Muscle of arm (tissue), 1 donor: ENCODE measurements at regions not wholly inside any gene's neighbourhood (a gene's known extent, or its start where the extent isn't known, plus 50 kb on each side); places are given as distances from the start of the nearest gene placed in this dataset.
"Not testable (repeated sequence)": the region's sequence is repeated elsewhere in the genome, so short reads cannot be mapped to it uniquely, and the experiment has no call there.

Source experiments
- DNase-seq: peaks from one replicate; pipeline ENCODE4 v3.0.0-alpha.2; 2013

DNA sequence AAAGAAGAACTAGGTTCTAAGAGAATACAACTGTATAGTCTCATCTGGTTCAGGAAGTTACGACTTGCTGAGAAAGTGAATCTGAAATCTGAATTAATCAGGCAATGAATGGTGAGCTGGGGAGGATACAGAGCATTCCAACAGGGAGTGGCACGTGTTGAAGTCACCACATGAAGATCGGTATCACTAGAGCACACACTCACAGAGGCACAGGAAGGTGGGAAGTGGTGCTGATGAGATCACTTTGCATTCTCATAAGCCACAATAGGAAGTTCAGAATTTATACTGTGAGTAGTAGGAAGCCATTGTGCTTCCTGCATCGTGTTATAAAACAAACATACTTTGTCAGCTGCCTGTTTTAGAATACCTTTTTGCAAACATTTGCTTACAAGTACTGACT lies 615.0 kb upstream of the DDX18 start:
- DNase-seq: no peak

DNA sequence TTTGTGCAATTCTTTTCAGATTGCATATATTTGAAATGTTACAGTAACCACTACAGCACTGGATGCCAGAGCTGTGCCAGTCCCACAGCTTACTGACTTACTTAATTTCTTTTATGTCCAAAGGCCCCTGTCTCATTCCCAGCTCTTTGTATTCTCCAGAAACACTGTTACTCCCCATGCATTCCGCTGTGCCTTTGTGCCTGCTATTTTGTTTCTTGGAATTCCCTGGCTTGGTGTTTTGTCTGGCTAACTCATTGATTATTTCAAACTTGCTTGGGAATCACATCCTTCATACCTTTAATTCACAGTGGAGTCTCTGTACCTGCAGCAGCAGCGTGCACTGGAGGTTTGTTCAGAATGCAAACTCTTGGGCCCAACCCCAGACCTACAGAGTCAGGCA lies 601.9 kb upstream of the DDX18 start:
- DNase-seq: no peak

DNA sequence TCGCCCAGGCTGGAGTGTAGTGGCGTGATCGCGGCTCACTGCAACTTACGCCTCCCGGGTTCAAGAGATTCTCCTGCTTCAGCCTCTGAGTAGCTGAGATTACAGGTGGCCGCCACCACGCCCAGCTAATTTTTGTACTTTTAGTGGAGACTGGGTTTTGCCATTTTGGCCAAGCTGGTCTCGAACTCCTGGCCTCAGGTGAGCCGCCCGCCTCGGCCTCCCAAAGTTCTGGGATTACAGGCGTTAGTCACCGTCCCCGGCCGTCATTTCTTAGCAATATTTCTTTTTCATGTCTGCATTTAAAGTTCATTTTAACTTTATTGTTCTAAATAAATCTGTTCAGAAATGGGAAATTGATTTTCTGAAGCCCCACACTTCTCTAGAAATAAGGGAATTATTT lies 597.3 kb upstream of the DDX18 start:
- DNase-seq: no peak

DNA sequence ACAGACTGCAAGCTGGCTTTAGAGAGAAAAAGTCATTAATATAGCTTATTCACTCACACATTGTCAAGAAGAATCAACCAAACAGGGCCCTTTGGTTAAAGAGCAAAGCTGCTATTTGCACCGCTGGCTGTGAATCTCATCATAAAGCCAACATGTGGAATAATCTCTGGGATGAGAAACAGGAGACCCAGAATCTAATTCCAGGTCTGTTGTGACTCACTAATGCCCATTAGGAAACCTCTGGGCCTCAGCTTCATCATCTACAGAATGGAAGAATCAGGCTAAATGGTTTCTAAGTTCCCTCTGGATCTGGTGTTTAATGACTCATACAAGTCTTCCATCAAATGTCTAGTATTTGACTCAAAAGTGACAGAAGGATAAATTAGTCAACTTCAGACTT lies 591.7 kb upstream of the DDX18 start:
- DNase-seq: no peak

DNA sequence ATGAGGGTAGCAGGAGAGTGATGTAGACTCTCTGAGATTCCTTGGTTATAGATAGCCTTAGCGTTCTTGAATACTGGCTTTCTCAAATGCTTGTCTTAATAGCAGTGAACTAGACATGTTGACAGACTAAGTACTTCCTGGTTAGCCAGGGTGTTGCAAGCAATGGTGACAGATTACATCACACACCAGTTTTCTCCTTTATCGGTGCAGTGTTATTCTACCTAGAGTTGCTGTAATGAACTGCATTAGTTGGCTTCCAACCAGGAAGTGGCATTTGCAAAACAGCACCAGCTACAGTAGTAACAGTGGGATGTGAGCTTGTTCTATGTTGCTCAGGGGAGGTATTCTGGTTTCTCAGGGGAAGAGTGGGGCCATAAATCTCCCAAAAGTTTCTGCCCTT lies 582.2 kb upstream of the DDX18 start:
- DNase-seq: no peak

DNA sequence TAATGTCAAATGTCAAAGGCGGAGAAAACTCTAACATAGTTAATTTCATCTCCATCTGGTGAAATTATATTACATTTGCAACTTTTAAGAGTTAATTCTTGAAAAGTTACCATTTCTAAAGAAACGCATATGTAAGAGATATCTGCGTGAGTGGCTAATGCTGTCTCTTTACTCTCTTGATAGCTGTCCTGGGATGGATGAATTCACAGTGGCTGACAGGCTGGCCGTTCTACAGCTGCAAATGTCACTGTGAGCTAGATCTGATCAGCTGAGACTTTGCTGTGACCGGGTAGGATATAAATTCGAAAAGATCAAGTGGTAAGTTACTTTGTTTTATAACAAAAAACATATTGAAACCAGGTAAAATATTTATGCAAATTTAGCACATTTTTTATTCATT lies 557.1 kb upstream of the DDX18 start:
- DNase-seq: no peak

DNA sequence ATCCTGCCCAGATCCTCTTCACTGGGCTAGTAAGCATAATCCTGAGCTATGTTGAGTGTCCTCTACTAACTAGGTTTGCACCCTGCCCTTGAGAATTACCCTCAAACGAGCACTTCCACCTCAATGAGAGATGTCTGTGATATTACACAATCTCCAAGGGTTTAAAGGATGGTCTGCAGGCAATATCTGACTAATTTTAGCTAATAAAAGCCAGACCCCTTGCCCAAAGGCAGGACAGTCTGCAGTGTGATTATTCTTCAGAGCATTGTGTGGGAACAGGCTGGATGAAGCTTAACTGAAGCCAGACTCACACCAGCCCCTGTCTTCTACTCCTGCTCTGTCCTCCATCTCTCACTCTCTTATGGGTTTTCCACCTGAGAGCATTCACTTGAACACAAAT lies 544.9 kb upstream of the DDX18 start:
- no peak for DNase-seq

DNA sequence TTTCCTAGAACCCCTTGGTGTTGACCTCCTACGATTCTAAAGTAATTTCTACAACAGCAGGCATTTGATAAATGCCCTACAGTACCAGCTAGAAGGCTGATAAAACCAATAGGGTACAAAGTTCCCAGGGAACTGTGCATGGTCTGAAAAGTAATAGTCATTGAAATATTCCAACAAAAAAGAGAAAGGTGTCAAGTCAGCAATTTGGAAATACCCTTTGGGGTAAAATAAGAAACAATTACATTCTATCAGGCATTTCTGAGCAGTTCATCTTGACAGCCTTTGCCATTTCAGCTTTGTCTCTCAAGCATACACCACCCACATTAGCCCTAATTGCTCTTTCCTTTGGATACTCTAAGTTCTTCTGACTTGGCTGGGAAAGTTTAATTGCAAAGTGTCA lies 542.9 kb upstream of the DDX18 start:
- DNase-seq: no peak

DNA sequence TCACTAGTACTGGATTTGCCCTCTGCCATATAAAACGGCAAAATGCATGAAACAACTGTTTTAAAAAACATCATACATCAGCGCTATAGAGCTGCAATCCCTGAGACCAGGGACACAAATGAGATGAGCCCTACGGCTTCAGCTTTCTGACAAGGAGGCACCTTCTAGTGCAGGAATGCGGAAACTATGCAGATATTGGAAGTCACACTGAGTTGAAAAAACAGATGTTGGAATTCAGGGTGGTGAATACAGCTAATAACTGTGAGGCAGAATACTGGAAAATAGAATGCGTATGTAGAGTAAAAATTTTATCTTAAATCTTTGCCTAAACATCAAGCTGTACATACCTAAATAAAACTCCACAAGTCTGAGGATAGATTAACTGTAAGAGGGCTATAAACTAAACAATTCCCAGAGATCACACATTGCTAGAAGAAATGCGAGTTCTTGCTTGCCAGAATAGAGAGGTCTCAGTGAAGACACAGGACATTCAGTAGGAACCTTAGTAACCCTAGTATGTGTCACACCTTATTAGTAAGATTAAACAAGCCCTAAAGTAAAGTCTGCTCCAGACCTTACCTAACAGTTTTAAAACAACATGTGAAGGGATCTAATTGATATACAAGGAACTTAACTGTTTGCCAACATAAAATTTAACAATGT lies 541.4 kb upstream of the DDX18 start:
- no peak for DNase-seq

DNA sequence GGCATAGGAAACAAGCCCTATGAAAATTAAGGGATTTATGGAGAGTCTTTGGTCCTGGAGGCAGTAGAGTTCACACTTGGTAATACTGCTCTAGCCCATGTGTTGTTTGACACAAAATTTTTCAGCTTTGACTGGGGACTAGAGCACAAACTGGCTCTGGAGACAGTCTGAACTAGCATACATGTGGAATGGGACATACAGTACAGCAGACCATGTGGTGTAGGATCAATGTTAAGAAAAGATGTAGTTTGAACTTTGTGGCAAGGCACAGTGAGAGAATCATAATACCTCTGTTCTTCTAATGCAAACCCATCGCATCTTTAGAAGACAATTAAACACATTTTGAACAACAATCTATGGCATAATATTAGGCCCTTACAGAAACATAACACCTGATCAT lies 521.5 kb upstream of the DDX18 start:
- no peak for DNase-seq

DNA sequence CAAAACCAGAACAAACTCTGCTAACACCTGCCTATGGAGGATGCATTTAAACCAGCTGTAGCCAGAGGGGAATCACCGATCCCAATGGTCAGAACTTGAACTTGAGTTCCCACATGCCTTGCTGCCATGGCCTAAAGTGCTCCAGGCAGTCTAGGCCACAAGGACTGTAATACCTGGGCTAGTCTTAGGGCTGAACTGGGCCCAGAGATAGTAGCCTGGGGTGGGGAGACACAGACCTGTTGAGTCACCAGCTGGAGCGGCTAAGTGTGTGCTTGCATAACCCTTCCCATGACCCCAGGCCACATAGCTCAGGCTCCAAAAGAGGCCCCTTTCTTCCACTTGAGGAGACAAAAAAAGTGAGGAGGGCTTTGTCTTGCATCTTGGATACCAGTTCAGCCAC lies 515.0 kb upstream of the DDX18 start:
- no peak for DNase-seq

DNA sequence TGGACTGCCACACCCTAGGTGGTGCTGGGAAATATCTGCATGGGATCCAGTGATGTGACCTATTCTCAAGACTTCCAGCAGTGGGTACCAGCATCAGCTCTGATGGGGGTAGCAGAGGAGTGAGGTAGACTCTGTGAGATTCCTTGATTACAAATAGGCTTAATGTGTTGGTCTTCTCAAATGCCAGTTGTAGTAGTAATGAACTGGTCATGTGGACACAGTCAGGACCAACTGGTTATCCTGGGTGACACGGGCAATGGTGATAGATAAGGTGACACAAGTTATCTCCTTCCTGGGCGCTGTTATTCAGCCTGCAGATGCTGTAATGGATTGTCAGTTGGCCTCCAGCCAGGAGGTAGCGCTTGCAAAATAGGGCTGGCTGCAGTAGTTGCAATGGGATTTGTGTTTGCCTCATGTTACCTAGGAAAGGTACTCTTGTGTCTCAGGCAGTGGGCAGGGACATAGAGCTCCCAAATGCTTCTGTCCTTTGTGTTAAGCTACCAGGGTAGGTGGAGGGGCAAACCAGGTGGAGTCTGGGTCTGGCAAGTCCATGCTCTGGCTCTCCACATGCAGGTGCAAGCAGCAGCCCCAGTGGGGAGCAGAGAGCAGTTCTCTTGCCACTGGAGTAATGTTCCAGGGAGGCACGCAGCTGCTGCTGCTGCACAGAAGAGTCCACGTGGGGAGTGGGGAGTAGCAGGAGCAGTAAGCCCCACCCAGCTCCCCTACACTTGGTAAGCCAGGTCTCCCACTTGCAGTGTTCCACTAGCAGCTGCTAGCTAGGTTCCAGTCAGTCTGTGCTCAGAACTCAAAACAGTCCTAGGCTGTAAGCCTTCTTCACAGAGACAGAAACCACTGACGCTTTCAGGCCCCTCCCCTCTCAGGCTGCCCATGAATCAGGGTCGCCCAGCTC lies 505.4 kb upstream of the DDX18 start:
- no peak for DNase-seq

DNA sequence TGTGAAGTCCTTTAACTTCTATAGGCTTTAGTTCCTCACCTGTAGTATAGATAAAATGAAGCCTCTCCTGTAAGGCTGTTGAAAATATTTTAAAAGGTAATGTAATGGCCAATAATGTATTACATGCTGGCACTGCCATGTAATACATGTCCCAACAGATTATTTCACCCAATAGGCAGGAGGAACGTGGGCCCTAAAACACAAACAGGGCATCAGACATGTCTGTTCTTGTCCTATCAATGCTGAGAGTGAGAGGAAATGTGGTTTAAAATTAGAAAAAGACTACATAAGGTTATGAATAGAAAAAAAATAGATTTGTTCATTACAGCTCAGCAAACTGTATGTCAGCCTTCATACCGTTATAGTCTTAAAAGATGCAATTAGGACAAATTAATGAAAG lies 492.7 kb upstream of the DDX18 start:
- no peak for DNase-seq

DNA sequence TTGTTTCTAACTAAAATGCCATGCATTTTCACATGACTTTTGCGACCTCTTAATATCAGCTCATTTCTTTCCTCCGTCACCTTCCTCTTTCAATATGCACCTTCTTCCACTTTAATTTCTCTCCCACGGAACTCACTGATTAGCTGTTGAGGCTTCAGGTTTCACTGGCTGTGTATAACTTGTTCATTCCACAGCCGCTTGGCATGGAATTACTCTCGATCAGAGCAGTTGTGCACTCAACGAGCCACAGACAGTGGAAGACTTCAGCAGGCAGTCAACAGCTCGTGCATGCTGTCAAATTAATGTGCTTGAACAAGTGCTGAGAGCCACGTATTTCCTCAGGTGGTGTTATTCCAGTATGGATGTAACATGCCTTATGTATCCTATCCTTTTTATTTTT lies 491.2 kb upstream of the DDX18 start:
- no peak for DNase-seq

DNA sequence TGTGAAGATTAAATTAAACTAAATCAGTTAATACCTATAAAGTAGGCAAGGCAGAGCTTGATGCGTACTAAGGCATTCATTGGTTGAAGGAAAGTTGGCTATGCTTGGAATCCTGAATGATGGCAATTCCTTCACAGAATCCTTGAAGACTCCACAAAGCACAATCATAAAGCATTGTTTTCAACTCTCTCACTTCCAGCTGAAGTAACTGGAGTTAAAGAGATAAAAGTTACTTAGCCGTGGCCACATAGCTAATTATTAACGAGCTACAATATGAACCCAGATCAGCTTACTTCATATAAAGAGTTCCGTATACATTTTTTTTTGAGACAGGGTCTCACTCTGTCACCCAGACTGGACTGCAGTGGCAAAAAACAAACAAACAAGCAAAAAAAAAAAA lies 483.9 kb upstream of the DDX18 start:
- no peak for DNase-seq

DNA sequence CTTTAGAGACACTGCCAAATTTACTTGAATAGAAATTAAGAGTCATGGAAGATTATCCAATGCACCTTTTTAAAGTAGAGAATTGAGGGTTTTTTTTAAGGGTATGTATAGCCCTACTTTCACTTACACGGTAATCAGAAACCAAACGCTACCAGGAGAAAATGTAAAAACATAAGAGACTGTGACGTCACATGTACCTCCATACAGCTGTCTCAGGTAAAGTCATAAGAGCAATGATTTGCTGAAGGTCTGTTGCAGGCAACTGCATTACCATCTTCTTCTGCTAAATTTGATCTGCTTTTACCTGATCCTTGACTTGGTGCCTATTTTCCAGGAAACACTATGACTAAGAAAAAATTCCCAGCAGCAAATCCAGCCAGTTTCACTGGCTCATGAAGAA lies 478.5 kb upstream of the DDX18 start:
- no peak for DNase-seq

DNA sequence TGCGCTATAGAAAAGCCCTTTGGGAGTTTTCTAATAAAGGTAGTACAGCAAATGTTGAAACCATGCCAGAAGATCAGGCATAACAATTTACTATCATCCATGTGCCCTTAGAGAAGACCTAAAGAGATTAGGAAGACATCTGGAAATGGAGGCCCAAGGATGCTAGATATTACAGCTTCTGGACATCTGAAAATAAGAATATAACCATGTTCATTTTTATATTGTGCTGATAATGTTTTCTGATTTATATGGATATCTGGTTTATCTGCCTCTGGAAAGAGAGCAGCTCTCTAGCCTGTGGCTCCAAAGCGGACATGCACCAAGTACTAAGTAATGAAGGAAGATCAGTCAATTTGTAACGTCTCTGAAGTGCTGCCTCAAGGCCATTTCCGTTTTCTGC lies 478.0 kb upstream of the DDX18 start:
- no peak for DNase-seq

DNA sequence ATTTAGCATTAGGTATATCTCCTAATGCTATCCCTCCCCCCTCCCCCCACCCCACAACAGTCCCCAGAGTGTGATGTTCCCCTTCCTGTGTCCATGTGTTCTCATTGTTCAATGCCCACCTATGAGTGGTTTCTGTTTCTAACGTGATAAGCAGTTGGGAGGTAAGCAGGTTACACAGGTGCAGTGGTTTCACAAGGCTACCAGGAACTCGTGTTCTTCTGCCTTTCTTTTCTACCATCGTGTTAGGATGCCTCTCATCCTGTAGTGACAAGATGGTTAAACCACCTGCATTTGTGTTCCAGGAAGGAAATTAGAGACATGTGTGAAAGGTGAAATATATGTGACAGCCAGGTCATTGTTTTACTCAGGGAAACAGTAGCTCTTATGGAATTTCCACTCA lies 476.5 kb upstream of the DDX18 start:
- not testable (repeated sequence) for DNase-seq

DNA sequence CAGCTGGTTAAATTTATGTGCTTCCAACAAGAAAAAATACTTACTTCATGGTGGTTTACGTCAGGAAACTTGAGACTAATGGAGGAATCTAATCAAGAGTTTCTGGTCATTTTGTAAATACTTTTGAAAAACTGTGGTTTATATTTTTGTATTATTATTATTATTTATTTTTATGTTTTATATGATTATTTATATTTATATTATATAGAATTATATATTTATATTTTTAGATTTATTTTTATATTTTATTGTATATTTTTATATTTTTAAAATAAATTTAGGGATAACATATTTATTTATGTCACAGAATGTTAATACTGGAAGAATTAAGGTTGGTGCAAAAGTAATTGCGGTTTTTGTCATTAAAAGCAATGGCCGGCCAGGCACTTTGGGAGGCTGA lies 474.5 kb upstream of the DDX18 start:
- no peak for DNase-seq

DNA sequence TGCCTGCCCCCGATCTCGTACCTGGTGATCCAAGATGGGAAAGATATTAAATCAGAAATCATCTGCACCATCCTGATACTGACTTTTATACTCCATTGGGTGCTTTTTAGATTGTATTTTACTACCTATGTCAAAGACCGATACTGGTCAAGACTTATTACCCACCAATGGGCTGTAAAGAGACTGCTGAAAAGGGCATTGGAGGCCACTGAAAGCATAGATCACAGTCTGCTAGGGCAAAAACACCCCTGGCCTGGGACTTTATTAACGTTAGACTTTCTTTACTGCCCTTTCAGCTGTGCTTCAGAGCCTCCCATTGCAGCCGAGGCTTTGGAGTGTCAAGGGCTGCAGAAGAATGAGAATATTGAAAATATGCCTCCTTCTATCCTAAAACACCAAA lies 472.8 kb upstream of the DDX18 start:
- no peak for DNase-seq

DNA sequence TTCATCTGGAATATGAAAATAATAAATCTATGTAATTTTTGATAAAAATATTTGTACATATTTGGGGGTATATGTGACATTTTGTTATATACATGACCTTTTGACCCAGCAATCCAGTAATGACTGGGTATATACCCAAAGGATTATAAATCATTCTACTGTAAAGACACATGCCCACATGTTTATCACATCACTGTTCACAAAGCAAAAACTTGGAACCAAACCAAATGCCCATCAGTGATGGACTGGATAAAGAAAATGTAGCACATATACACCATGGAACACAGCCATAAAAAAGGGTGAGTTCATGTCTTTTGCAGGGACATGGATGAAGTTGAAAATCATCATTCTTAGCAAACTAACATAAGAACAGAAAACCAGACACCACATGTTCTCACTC lies 472.1 kb upstream of the DDX18 start:
- DNase-seq: no peak

DNA sequence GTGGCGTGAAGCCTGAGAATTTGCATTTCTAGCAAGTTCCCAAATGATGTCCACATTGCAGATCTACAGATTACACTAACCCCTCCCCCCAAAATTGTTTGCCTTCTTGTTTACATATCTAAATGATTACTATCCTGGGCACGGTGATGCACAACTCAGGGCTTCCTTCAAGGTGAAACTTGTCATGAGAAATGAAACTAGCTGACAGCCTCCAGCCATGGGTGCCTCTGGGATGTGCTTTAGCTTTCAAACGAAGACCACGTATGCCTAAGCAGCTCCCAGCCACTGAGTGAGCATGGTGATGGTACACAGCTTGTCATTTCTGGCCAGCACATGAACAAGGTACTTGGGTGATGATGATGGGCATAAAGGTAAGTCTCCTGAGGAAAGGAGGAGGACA lies 464.8 kb upstream of the DDX18 start:
- DNase-seq: no peak

DNA sequence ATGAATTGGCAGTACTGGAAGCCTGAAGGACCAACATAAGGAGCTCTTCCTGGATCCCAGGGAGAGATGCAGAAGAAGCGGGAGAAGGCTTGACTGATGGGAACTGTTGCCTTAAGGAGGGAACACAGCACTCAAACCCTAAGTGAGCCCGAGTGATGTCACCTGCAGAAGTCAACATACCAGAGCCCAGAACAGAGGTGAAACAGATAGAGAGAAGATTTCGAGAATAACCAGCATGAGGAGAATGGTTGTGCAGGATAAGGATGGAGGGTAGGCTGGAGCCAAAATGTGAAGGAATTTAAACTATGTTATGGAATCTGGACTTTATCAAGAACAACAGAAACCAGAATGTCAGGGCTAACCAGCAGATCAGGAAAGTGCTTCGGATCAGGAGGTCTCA lies 463.1 kb upstream of the DDX18 start:
- DNase-seq: no peak
